ENCODE measurements at regions not wholly inside any gene's neighbourhood (a gene's known extent, or its start where the extent isn't known, plus 50 kb on each side); places are given as distances from the start of the nearest gene placed in this dataset.

- TF ChIP-seq TEAD4 (IDR thresholded peaks at IDR 0.05) (no peak), EGR1 (IDR thresholded peaks at IDR 0.05) (no peak), MAX (IDR thresholded peaks at IDR 0.05) (no peak), ZBTB7A (IDR thresholded peaks at IDR 0.05; ENCODE audit: low read depth) (no peak)
Observed at GRCh38 chr2:19038071-19039015, 320.1 kb downstream of the OSR1 start.

GRCh38 chr2:19036091-19036490, 322.3 kb downstream of the OSR1 start:
- TF ChIP-seq TCF12 (IDR thresholded peaks at IDR 0.05; ENCODE audit: low read depth) (no peak), ZBTB7A (IDR thresholded peaks at IDR 0.05; ENCODE audit: low read depth) (no peak), YY1 (IDR thresholded peaks at IDR 0.05; ENCODE audit: low read depth) (no peak), CEBPB (IDR thresholded peaks at IDR 0.05) (no peak), RAD21 (IDR thresholded peaks at IDR 0.05; ENCODE audit: low read depth) (no peak), USF1 (IDR thresholded peaks at IDR 0.05) (no peak), EGR1 (IDR thresholded peaks at IDR 0.05) (no peak), TAF1 (IDR thresholded peaks at IDR 0.05; ENCODE audit: low read depth) (no peak), TEAD4 (IDR thresholded peaks at IDR 0.05) (no peak), REST (IDR thresholded peaks at IDR 0.05; ENCODE audit: low read depth) (no peak), CREB1 (IDR thresholded peaks at IDR 0.05; ENCODE audit: low read depth) (no peak), MAX (IDR thresholded peaks at IDR 0.05) (no peak), EP300 (IDR thresholded peaks at IDR 0.05; ENCODE audit: borderline replicate concordance) (no peak), NFIC (IDR thresholded peaks at IDR 0.05) (no peak), FOXM1 (IDR thresholded peaks at IDR 0.05; ENCODE audit: borderline replicate concordance, low read depth) (no peak)

GRCh38 chr2:19035238-19035637, 323.2 kb downstream of the OSR1 start:
- no peak for TF ChIP-seq EGR1 (IDR thresholded peaks at IDR 0.05)
- TF ChIP-seq ZBTB7A (IDR thresholded peaks at IDR 0.05; ENCODE audit: low read depth), result no peak
- TF ChIP-seq TEAD4 (IDR thresholded peaks at IDR 0.05), result no peak
- TF ChIP-seq USF1 (IDR thresholded peaks at IDR 0.05), result no peak
- no peak for TF ChIP-seq TAF1 (IDR thresholded peaks at IDR 0.05; ENCODE audit: low read depth)
- no peak for TF ChIP-seq MAX (IDR thresholded peaks at IDR 0.05)
- no peak for TF ChIP-seq CEBPB (IDR thresholded peaks at IDR 0.05)
- no peak for TF ChIP-seq CREB1 (IDR thresholded peaks at IDR 0.05; ENCODE audit: low read depth)
- TF ChIP-seq RAD21 (IDR thresholded peaks at IDR 0.05; ENCODE audit: low read depth), result no peak

GRCh38 chr2:19033240-19033639, 325.2 kb downstream of the OSR1 start:
- no peak for TF ChIP-seq TAF1 (IDR thresholded peaks at IDR 0.05; ENCODE audit: low read depth)
- no peak for TF ChIP-seq EGR1 (IDR thresholded peaks at IDR 0.05)
- no peak for TF ChIP-seq TCF12 (IDR thresholded peaks at IDR 0.05; ENCODE audit: low read depth)
- no peak for TF ChIP-seq YY1 (IDR thresholded peaks at IDR 0.05; ENCODE audit: low read depth)
- no peak for TF ChIP-seq NFIC (IDR thresholded peaks at IDR 0.05)
- no peak for TF ChIP-seq ZBTB7A (IDR thresholded peaks at IDR 0.05; ENCODE audit: low read depth)
- no peak for TF ChIP-seq TEAD4 (IDR thresholded peaks at IDR 0.05)
- no peak for TF ChIP-seq EP300 (IDR thresholded peaks at IDR 0.05; ENCODE audit: borderline replicate concordance)

GRCh38 chr2:19031642-19032041, 326.8 kb downstream of the OSR1 start:
- TF ChIP-seq REST (IDR thresholded peaks at IDR 0.05; ENCODE audit: low read depth) (no peak), RAD21 (IDR thresholded peaks at IDR 0.05; ENCODE audit: low read depth) (no peak), USF1 (IDR thresholded peaks at IDR 0.05) (no peak), MAX (IDR thresholded peaks at IDR 0.05) (no peak), EP300 (IDR thresholded peaks at IDR 0.05; ENCODE audit: borderline replicate concordance) (no peak), ZBTB7A (IDR thresholded peaks at IDR 0.05; ENCODE audit: low read depth) (no peak), TCF12 (IDR thresholded peaks at IDR 0.05; ENCODE audit: low read depth) (no peak), CREB1 (IDR thresholded peaks at IDR 0.05; ENCODE audit: low read depth) (no peak), NFIC (IDR thresholded peaks at IDR 0.05) (no peak), FOXM1 (IDR thresholded peaks at IDR 0.05; ENCODE audit: borderline replicate concordance, low read depth) (no peak), CEBPB (IDR thresholded peaks at IDR 0.05) (no peak), TAF1 (IDR thresholded peaks at IDR 0.05; ENCODE audit: low read depth) (no peak), YY1 (IDR thresholded peaks at IDR 0.05; ENCODE audit: low read depth) (no peak), EGR1 (IDR thresholded peaks at IDR 0.05) (no peak), TEAD4 (IDR thresholded peaks at IDR 0.05) (no peak)
